NCI-H774 (cell line): ENCODE measurements at regions not wholly inside any gene's neighbourhood (a gene's known extent, or its start where the extent isn't known, plus 50 kb on each side); places are given as distances from the start of the nearest gene placed in this dataset.

Source experiments
- DNase-seq: peaks from one replicate; lab custom pipeline; 2025; lab: John Stamatoyannopoulos, UW

GRCh38 chr7:116447436-116447835 lies 52.1 kb upstream of the CAV2 start:
- no peak for DNase-seq

DNA sequence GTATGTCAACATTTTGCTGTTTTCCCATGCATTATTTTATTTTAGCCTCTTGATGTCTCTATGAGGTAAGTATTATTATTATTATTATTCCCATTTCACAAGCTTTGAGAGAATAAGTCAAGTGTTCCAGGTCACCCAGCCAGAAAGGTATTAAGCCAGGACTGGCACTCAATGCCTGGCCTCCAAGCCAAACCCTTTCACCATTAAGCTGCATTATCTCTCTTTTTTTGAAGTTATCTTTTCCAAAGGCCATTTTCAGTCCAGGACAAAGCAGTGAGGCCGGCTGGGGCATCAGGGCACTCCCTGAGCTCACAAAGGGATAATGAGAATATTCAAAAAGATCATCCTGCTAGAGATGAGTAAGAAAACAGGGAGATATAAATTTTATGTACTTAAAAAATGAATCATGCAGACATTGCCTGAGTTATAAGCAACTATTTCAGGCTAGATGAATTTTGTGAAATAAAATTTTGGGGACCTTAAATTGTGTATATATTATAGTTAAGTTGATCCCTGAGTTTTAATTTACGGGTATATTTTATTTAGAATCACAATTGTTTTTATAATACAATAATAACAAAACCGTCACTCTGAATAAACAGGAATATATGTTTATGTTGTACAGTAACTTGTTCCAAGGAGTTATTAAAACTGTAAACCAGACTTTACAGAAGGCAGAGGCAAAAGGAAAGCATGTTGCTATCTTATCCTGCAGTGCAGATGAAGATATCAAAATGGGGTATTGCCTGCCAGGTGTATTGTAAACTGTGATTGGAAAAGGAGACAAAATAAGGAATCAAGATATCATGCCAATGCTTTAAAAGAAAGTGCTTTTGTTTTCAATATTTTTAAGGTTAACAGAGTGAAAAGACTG lies 51.3 kb upstream of the CAV2 start:
- no peak for DNase-seq

DNA sequence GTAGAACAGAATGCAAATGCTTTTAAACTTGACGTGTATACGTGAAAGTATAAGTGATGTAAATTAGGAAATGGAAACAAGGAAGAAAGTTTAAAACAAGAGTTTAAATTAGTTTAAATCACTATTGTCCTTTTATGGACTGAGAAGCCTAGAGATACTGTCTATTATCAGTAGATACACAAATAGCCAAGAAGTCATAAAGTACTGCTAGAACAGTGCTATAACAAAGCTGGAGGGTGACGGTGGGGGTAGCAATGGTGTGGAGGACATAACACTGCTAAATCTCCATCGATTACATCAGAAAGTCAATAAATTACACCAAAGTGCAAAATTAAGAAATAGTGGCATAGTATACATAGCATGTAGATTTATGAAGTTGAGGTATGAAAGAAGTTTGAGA lies 50.1 kb upstream of the CAV2 start:
- no peak for DNase-seq
